Smooth muscle cell (in vitro differentiated cells): ENCODE measurements at regions not wholly inside any gene's neighbourhood (a gene's known extent, or its start where the extent isn't known, plus 50 kb on each side); places are given as distances from the start of the nearest gene placed in this dataset.
"Not testable (repeated sequence)": the region's sequence is repeated elsewhere in the genome, so short reads cannot be mapped to it uniquely, and the experiment has no call there.

Experiments used
- DNase-seq: peaks from one replicate; lab custom pipeline; 2025; ENCODE audit not compliant: unreplicated experiment; lab: John Stamatoyannopoulos, UW
- H2AFZ ChIP-seq: fragments of 200-600 bp; sonication (generic); 2 replicates; pipeline ENCODE4 v1.6.0; 2016; ENCODE audit warnings: antibody characterized with exemption, low read depth, mild to moderate bottlenecking
- H3F3A ChIP-seq: fragments of 200-600 bp; sonication (generic); 2 replicates; pipeline ENCODE4 v1.6.0; 2017; ENCODE audit warnings: antibody characterized with exemption, low read depth
- H3K27ac ChIP-seq: fragments of 200-600 bp; sonication (generic); 2 replicates; pipeline ENCODE4 v1.5.1; 2016; ENCODE audit warnings: low read depth, mild to moderate bottlenecking
- H3K27me3 ChIP-seq: fragments of 200-600 bp; sonication (generic); 2 replicates; pipeline ENCODE4 v1.6.1; 2016; ENCODE audit warnings: low read depth, mild to moderate bottlenecking
- H3K36me3 ChIP-seq: fragments of 200-600 bp; sonication (generic); 2 replicates; pipeline ENCODE4 v1.5.1; 2016; ENCODE audit warnings: low read depth
- H3K4me1 ChIP-seq: fragments of 200-600 bp; sonication (generic); 2 replicates; pipeline ENCODE4 v1.5.1; 2016; ENCODE audit warnings: low read depth
- H3K4me2 ChIP-seq: fragments of 200-600 bp; sonication (generic); 2 replicates; pipeline ENCODE4 v1.6.0; 2016; ENCODE audit warnings: mild to moderate bottlenecking
- H3K4me3 ChIP-seq: fragments of 200-600 bp; sonication (generic); 2 replicates; pipeline ENCODE4 v1.5.1; 2016; ENCODE audit warnings: mild to moderate bottlenecking
- H3K79me2 ChIP-seq: fragments of 200-600 bp; sonication (generic); 2 replicates; pipeline ENCODE4 v1.6.0; 2016; ENCODE audit warnings: low read depth, mild to moderate bottlenecking
- H3K9ac ChIP-seq: fragments of 200-600 bp; sonication (generic); 2 replicates; pipeline ENCODE4 v1.6.0; 2016; ENCODE audit warnings: low read depth
- H3K9me3 ChIP-seq: fragments of 200-600 bp; sonication (generic); replicated peaks from 2 replicates; pipeline ENCODE4 v1.5.1; 2016; ENCODE audit warnings: low read depth
- H4K20me1 ChIP-seq: fragments of 200-600 bp; sonication (generic); 2 replicates; pipeline ENCODE4 v1.6.0; 2016; ENCODE audit warnings: low read depth
- CTCF ChIP-seq: fragments of 200-600 bp; sonication (generic); IDR thresholded peaks from 2 replicates; pipeline ENCODE4 v1.5.1; 2017; ENCODE audit warnings: borderline replicate concordance, mild to moderate bottlenecking, antibody characterized with exemption; ENCODE audit not compliant: insufficient read depth, poor library complexity, severe bottlenecking
- WGBS: methylation state at CpG from one replicate; pipeline ENCODE4 v1.1.7; 2016; ENCODE audit warnings: low lambda C conversion rate; 5-methylcytosine and 5-hydroxymethylcytosine counted together

GRCh38 chr11:37142591-37142990, 544.6 kb upstream of the RAG2 start:
- no peaks in the 10 kb centered on the region for H3K27me3 ChIP-seq
- H3K4me1 ChIP-seq, result no peaks in the 10 kb centered on the region
- H3K4me3 ChIP-seq, result no peak overlapping the region
- H3K79me2 ChIP-seq, result no peaks in the 10 kb centered on the region
- no peak overlapping the region for H3K27ac ChIP-seq
- no peak overlapping the region for H2AFZ ChIP-seq
- DNase-seq, result no peak
- TF ChIP-seq CTCF, result no peak
- H3K9ac ChIP-seq, result no peak overlapping the region
- no peak overlapping the region for H3K4me2 ChIP-seq
- no peaks in the 10 kb centered on the region for H3K9me3 ChIP-seq
- no peaks in the 10 kb centered on the region for H4K20me1 ChIP-seq
- no peaks in the 10 kb centered on the region for H3F3A ChIP-seq
- H3K36me3 ChIP-seq, result no peaks in the 10 kb centered on the region

GRCh38 chr11:37141707-37142106, 543.7 kb upstream of the RAG2 start:
- H3K9me3 ChIP-seq, result no peaks in the 10 kb centered on the region
- 85% methylated on average over 5 of the region's 5 CpGs for WGBS
- no peak for TF ChIP-seq CTCF
- DNase-seq, result no peak
- no peaks in the 10 kb centered on the region for H3F3A ChIP-seq
- no peaks in the 10 kb centered on the region for H3K36me3 ChIP-seq
- H3K27me3 ChIP-seq, result no peaks in the 10 kb centered on the region
- H3K4me3 ChIP-seq, result no peak overlapping the region
- no peaks in the 10 kb centered on the region for H3K4me1 ChIP-seq
- no peak overlapping the region for H2AFZ ChIP-seq
- no peak overlapping the region for H3K9ac ChIP-seq
- H4K20me1 ChIP-seq, result no peaks in the 10 kb centered on the region
- H3K79me2 ChIP-seq, result no peaks in the 10 kb centered on the region
- H3K4me2 ChIP-seq, result no peak overlapping the region
- H3K27ac ChIP-seq, result no peak overlapping the region

DNA sequence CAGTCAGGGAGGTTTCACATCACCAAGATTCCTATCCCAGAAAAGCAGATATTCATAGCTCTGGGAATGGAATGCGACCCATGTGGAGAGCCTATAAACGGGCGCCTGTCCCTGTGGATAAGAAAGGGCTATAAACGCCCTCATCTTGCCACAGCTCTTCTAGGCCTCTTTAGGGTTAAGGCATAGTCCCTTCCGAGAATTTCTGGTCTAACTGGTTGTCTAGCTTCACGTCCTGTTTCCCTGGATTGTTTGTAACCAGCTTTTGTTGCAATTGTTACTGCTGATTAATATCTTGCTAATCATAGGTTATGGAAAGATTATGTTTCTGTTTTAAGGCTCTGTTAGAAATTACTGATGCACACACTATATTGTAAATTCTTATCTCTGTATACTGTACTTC, 537.6 kb upstream of the RAG2 start:
- not testable (repeated sequence) for H3F3A ChIP-seq, H3K9ac ChIP-seq, H3K9me3 ChIP-seq, H3K79me2 ChIP-seq, H3K27me3 ChIP-seq, H3K4me1 ChIP-seq, H3K27ac ChIP-seq, H4K20me1 ChIP-seq, H3K36me3 ChIP-seq, H2AFZ ChIP-seq, H3K4me3 ChIP-seq, DNase-seq, H3K4me2 ChIP-seq
- WGBS, result 84% methylated on average over 6 of the region's 6 CpGs

- H3K9me3 ChIP-seq, result no peaks in the 10 kb centered on the region
- H3K36me3 ChIP-seq, result no peaks in the 10 kb centered on the region
- no peak overlapping the region for H2AFZ ChIP-seq
- H3K4me3 ChIP-seq, result no peak overlapping the region
- TF ChIP-seq CTCF, result no peak
- no peak overlapping the region for H3K9ac ChIP-seq
- no peak overlapping the region for H3K4me2 ChIP-seq
- no peaks in the 10 kb centered on the region for H3K4me1 ChIP-seq
- WGBS, result 92% methylated on average over 2 of the region's 2 CpGs
- no peaks in the 10 kb centered on the region for H3F3A ChIP-seq
- H4K20me1 ChIP-seq, result no peaks in the 10 kb centered on the region
- H3K27me3 ChIP-seq, result no peaks in the 10 kb centered on the region
- no peaks in the 10 kb centered on the region for H3K79me2 ChIP-seq
- H3K27ac ChIP-seq, result no peak overlapping the region
- no peak for DNase-seq
Observed at GRCh38 chr11:37134637-37135036, 536.6 kb upstream of the RAG2 start.
